NCI-H1694 treated with DMSO at 0.1 percent for 48 hours (cell line): ENCODE measurements at regions not wholly inside any gene's neighbourhood (a gene's known extent, or its start where the extent isn't known, plus 50 kb on each side); places are given as distances from the start of the nearest gene placed in this dataset.
"Not testable (repeated sequence)": the region's sequence is repeated elsewhere in the genome, so short reads cannot be mapped to it uniquely, and the experiment has no call there.

Experiments
- DNase-seq: peaks from one replicate; lab custom pipeline; 2025; lab: John Stamatoyannopoulos, UW

DNA sequence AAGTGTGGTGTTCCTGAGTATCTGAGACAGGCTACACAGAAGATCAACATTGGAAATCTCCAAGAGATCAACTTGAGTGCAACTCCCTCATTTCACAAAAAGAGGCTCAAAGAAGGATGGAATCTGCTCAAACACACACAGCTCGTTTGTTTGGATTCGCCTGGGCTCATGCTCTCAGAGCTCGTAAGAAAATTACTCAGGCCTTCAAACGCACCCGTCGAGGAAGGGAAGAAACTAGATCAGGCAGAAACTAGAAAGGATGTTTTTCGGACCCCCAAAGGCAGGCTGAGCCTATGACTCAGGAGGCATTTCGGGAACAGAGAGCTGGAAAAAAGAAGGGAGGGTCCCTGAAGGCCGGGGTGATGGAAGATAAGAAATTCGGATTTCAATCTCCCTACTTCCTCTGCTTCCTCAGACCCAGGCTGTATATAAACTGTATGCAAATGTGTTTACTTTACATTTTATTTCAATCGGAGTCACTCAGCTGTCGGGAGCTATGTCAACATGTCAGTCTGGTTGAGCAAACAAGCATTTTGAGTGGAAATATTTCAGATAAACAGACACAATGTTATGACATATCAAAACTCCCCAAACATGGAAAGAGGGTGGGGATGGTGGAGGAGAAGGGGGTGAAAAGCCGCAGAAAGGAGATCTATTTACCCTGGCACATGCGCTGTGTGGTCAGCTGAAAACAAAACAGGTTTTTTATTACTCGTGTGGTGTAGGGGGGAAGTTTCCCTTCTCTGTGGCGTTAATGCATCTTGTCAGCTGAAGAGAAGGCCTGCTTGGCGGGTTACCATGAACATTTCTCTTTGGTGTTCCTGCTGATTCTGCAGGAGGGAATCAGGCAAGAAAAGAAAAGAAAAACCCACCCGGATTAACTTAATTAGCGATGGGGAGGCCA is 129.1 kb upstream of the TBX3 start:
- DNase-seq: no peak

GRCh38 chr12:114812384-114812783 is 128.4 kb upstream of the TBX3 start:
- DNase-seq: no peak

GRCh38 chr12:114809097-114809496 is 125.1 kb upstream of the TBX3 start:
- no peak for DNase-seq

- not testable (repeated sequence) for DNase-seq
Observed at GRCh38 chr12:114801381-114801780, 117.4 kb upstream of the TBX3 start.

- not testable (repeated sequence) for DNase-seq
Observed at GRCh38 chr12:114800566-114800965, 116.6 kb upstream of the TBX3 start.

GRCh38 chr12:114799574-114800487 is 115.9 kb upstream of the TBX3 start:
- no peak for DNase-seq

GRCh38 chr12:114794049-114794558 is 110.1 kb upstream of the TBX3 start:
- no peak for DNase-seq

- DNase-seq: no peak
Observed at GRCh38 chr12:114790276-114790675, 106.3 kb upstream of the TBX3 start.

GRCh38 chr12:114789821-114790220 is 105.8 kb upstream of the TBX3 start:
- no peak for DNase-seq

GRCh38 chr12:114789276-114789675 is 105.3 kb upstream of the TBX3 start:
- no peak for DNase-seq

GRCh38 chr12:114784526-114784925 is 100.6 kb upstream of the TBX3 start:
- no peak for DNase-seq

GRCh38 chr12:114783089-114783618 is 99.2 kb upstream of the TBX3 start:
- DNase-seq: no peak

GRCh38 chr12:114780746-114781399 is 96.9 kb upstream of the TBX3 start:
- no peak for DNase-seq

DNA sequence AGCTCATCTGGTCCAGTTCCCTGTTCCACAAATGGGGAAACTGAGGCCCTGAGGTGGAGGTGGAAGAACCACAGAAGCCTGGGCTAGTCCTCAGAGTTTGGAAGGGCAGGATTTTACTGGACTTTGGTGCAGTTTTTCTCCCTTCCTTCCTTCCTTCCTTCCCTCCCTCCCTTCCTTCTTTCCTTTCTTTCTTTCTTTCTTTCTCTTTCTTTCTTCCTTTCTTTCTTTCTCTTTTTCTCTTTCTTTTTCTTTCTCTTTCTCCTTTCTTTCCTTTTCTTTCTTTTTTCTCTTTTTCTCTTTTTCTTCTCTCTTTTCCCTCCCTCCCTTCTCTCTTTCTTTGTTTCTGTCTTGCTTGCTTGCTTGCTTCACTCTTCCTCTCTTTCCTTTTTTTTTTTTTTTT is 95.7 kb upstream of the TBX3 start:
- no peak for DNase-seq

- DNase-seq: no peak
Observed at GRCh38 chr12:114779186-114779585, 95.2 kb upstream of the TBX3 start.

DNA sequence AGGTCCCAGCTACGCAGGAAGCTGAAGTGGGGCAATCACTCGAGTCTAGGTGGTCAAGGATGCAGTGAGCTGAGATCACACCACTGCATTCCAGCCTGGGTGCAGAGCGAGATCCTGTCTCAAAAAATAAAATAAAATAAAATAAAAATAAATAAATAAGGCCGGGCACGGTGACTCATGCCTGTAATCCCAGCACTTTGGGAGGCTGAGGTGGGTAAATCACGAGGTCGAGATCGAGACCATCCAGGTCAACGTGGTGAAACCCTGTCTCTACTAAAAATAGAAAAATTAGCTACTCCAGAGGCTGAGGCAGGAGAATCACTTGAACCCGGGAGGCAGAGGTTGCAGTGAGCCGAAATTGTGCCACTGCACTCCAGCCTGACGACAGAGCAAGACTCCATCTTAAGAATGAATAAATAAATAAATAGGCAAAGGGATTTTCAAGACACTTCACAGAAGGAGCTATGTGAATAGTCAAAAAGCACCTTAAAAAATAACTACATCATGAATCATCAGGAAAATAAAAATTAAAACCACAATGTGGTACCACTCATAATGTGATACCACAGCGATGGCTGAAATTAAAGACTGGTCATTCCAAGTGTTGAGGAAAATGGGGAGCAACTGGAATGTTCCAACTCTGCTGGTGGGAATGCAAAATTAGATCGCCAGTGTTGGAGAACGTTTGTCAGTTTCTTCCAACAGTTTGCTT is 92.9 kb upstream of the TBX3 start:
- no peak for DNase-seq

- DNase-seq: no peak
Observed at GRCh38 chr12:114774699-114775098, 90.7 kb upstream of the TBX3 start.

DNA sequence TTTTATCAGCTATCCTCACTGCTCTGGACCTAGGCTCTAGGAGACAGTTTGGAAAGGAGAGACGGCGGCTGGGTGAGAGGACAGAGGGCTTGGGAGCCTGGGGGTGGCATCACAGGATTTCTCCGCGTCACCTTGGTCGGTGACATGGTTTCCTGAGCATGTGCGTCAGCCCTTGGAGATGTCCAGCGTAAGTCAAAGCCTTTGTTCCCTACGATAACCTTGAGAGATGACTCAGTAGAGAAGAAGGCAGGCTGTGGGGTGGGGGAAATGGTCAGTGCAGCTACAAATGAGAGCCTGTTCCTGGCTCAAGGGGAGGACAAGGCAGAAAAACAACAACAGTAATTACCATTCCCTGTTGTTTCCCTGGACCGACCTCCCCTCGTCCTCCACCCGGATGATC is 90.2 kb upstream of the TBX3 start:
- no peak for DNase-seq

DNA sequence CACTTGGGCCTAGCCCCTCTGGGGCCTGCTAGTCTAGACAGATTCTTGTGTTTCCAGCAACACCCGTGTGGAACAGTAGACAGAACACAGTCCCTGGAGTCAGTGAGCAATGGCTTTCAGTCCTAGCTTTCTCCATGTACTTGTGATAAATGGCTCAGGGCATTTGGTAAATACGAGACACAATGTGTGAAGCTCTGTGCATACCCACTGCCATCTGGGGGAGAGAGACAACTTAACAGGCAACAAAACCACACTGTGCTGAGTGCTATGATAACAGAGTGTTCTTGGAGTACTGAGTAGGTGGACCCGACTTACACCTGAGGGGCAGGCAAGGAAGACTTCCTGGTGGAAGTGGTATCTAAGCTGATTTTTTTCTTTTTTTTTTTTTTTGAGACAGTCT is 86.3 kb upstream of the TBX3 start:
- no peak for DNase-seq

DNA sequence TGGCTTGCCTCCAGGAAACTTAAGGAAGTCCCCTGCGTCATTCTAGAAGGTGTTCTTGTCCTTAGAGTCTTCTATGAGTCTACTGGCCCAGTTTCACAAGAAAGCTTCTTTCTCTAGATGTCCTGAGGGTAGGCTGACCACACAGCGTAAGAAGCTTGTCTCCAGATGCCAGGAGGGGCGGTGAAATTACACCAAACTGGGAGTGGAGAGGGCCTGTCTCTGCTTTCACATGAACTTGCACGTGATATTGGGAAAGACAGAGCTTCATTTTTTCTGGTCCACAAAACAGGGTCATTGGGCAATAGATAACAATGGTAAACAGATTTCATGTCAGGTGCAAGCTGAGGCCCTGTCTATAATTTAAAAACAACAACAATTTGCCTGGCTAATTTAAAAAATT is 85.7 kb upstream of the TBX3 start:
- no peak for DNase-seq
